ENCODE measurements at regions not wholly inside any gene's neighbourhood (a gene's known extent, or its start where the extent isn't known, plus 50 kb on each side); places are given as distances from the start of the nearest gene placed in this dataset.

- no peak for DNase-seq (ENCODE audit: extremely low read depth, low read depth)
- TF ChIP-seq CTCF (IDR thresholded peaks at IDR 0.05; ENCODE audit: low read depth, low read length), result no peak
These were observed 120.8 kb upstream of the TMCC3 start for GRCh38 chr12:94771199-94771598.

- DNase-seq (ENCODE audit: extremely low read depth, low read depth), result no peak
- no peak for TF ChIP-seq CTCF (IDR thresholded peaks at IDR 0.05; ENCODE audit: low read depth, low read length)
These were observed 120.4 kb upstream of the TMCC3 start for GRCh38 chr12:94770791-94771190.

- TF ChIP-seq CTCF (IDR thresholded peaks at IDR 0.05; ENCODE audit: low read depth, low read length), result no peak
- DNase-seq (ENCODE audit: extremely low read depth, low read depth), result no peak
These were observed 119.7 kb upstream of the TMCC3 start for GRCh38 chr12:94769776-94770759.

GRCh38 chr12:94769047-94769420 is 118.7 kb upstream of the TMCC3 start:
- no peak for DNase-seq (ENCODE audit: extremely low read depth, low read depth)
- no peak for TF ChIP-seq CTCF (IDR thresholded peaks at IDR 0.05; ENCODE audit: low read depth, low read length)

GRCh38 chr12:94768398-94769046 is 118.2 kb upstream of the TMCC3 start:
- TF ChIP-seq CTCF (IDR thresholded peaks at IDR 0.05; ENCODE audit: low read depth, low read length), result no peak
- DNase-seq (ENCODE audit: extremely low read depth, low read depth), result no peak

- TF ChIP-seq CTCF (IDR thresholded peaks at IDR 0.05; ENCODE audit: low read depth, low read length), result no peak
- DNase-seq (ENCODE audit: extremely low read depth, low read depth), result no peak
These were observed 117.6 kb upstream of the TMCC3 start for GRCh38 chr12:94767956-94768355.

- no peak for TF ChIP-seq CTCF (IDR thresholded peaks at IDR 0.05; ENCODE audit: low read depth, low read length)
- no peak for DNase-seq (ENCODE audit: extremely low read depth, low read depth)
These were observed 116.0 kb upstream of the TMCC3 start for GRCh38 chr12:94766397-94766796.

Data from AG09319 (cell line).